ENCODE measurements at regions not wholly inside any gene's neighbourhood (a gene's known extent, or its start where the extent isn't known, plus 50 kb on each side); places are given as distances from the start of the nearest gene placed in this dataset.

GRCh38 chr4:57548856-57549255 is 438.7 kb upstream of the IGFBP7 start:
- TF ChIP-seq, protein P1, sequence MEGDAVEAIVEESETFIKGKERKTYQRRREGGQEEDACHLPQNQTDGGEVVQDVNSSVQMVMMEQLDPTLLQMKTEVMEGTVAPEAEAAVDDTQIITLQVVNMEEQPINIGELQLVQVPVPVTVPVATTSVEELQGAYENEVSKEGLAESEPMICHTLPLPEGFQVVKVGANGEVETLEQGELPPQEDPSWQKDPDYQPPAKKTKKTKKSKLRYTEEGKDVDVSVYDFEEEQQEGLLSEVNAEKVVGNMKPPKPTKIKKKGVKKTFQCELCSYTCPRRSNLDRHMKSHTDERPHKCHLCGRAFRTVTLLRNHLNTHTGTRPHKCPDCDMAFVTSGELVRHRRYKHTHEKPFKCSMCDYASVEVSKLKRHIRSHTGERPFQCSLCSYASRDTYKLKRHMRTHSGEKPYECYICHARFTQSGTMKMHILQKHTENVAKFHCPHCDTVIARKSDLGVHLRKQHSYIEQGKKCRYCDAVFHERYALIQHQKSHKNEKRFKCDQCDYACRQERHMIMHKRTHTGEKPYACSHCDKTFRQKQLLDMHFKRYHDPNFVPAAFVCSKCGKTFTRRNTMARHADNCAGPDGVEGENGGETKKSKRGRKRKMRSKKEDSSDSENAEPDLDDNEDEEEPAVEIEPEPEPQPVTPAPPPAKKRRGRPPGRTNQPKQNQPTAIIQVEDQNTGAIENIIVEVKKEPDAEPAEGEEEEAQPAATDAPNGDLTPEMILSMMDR (IDR thresholded peaks at IDR 0.05; ENCODE audit: insufficient read depth, low read depth, low read length, missing control alignments), result no peak
- no peak for DNase-seq (ENCODE audit: low read depth)
- no peak overlapping the region for H3K4me3 ChIP-seq (ENCODE audit: low read depth, low read length)

DNA sequence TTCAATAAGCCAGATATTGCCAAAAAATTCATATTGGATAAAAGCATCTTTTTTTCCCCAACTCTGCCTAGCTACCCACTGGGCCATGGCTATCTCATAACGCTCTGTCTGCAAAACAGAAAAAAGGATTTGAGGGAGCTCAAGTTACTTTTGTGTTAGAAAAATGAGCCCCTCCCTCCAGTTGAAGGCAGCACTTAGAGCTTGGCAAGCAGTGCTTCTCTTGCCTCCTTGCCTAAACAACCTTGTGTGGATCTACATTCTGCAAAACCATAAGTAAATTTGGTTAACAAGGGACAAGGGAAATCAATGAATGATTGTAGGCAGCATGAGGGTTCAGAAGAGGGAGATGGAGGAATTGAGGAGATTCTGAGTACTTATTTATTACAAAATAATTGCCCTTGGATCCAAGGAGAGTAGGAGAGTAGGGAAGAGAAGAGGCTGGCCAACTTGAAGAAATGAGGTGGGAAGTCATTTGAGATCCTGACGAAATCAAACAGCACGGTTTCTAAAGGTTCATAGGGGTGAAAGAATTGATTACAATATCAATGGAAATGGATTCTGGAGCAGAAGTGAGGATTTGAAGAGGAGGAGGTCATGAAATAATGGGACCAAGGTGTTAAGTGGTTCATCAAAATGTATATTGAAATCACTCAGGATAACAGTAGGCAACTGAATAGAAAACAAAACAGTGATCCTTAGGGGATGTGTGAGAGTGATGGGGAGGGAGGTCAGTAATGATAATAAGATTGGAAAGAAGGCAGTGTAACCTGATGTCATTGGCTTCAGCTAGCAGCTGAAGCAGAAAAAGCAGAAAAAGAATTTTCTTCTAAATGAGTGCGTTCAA is 434.8 kb upstream of the IGFBP7 start:
- TF ChIP-seq, protein P1 (IDR thresholded peaks at IDR 0.05; ENCODE audit: insufficient read depth, low read depth, low read length, missing control alignments), result no peak
- H3K4me3 ChIP-seq (ENCODE audit: low read depth, low read length), result no peak overlapping the region
- no peak for DNase-seq (ENCODE audit: low read depth)

DNA sequence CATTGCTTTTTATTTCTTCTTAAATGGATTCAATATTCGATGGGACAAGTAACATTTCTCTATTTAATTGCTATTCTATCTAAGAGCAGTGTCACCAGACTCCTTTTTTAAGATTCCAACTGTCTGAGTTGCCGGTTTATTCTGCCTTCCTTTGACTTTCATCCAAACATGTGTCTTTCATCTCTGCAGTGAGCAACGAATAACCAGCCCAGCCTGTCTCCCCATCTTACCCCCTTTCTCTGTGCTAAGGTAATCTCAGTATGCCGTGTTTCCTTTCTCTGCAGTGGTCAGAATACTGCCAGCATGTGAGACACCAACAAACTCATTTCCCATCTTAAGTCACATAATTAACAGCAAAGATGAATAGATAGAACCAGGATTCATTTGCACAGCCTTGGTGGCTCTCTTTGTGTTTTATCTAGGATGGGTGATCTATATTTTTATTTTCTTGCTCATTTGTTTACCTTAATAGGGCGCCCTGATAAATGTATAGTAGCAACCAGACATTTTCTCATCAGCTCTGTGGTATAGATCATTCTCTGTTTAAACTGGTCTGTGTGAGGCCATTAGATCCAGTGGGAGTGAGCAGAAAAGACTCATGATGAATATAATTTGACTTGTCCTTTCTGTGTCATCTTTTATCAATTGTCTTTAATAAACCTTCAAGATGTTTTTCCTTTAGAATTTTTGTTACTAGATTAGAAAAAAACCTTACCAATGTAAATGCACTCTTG is 394.8 kb upstream of the IGFBP7 start:
- H3K4me3 ChIP-seq (ENCODE audit: low read depth, low read length), result no peak overlapping the region
- no peak for DNase-seq (ENCODE audit: low read depth)
- TF ChIP-seq, protein P1 (IDR thresholded peaks at IDR 0.05; ENCODE audit: insufficient read depth, low read depth, low read length, missing control alignments), result no peak

DNA sequence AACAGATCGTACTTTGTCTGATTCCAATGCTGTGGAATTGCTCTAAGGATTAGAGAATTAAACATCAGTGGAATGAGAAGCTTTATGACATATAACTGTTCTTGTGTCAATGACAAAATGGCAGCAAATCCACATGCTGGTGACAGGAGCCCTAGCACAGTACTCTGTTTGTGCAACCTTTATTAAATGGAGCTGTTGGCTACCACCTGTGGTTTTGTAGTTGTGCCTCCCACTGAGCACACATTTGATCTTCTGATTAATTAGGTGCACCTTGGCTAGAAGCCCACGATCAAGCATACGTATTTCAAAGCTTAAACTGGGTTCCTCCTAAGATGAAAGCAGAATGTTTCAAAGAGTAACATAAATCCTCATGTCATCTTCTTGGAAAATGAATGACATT is 394.0 kb upstream of the IGFBP7 start:
- no peak for DNase-seq (ENCODE audit: low read depth)
- H3K4me3 ChIP-seq (ENCODE audit: low read depth, low read length), result no peak overlapping the region
- TF ChIP-seq, protein P1 (IDR thresholded peaks at IDR 0.05; ENCODE audit: insufficient read depth, low read depth, low read length, missing control alignments), result no peak

DNA sequence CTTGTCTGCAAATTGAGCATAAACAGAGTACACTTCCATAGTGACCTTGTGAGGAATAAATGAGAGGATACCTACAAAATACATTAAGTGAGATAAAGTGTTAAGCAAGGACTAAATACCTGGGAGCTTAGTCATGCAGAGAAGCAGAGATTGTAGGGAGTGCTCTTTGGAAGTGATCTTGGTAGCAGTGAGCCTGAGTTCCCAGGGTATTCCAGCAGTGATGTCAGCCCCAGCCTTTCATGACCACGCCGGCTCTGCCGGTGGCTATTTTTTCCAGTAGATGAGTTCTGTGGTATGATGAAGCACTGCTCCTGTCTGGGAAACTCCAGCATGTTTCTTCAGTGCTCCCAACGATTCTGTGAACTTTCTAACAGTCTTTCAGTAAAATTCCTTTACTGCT is 391.5 kb upstream of the IGFBP7 start:
- H3K4me3 ChIP-seq (ENCODE audit: low read depth, low read length), result no peak overlapping the region
- no peak for DNase-seq (ENCODE audit: low read depth)
- TF ChIP-seq, protein P1 (IDR thresholded peaks at IDR 0.05; ENCODE audit: insufficient read depth, low read depth, low read length, missing control alignments), result no peak

DNA sequence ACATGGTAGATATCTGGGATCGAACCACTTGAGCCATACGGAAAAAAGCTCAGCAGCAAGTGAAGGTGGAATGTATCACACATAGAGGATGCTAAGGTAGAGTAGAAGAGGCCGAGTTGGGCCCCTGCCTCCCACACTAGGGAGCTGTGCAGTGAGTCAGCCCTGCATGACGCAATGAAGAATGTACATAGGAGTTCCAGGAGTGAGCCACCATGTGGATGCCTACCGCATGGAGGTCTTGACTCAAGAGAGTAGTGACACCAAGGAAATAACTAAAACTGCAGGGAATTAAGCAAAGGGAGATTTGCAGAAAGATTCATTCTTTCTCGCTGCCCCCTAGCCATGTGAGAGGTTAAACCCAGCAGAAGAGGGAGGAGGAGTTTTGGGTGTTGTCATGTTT is 389.6 kb upstream of the IGFBP7 start:
- no peak for DNase-seq (ENCODE audit: low read depth)
- H3K4me3 ChIP-seq (ENCODE audit: low read depth, low read length), result no peak overlapping the region
- TF ChIP-seq, protein P1 (IDR thresholded peaks at IDR 0.05; ENCODE audit: insufficient read depth, low read depth, low read length, missing control alignments), result no peak

Data from GM12865 (cell line).